ENCODE measurements at regions not wholly inside any gene's neighbourhood (a gene's known extent, or its start where the extent isn't known, plus 50 kb on each side); places are given as distances from the start of the nearest gene placed in this dataset.

GRCh38 chr4:114263233-114263632, 283.8 kb upstream of the ARSJ start:
- no peaks in the 10 kb centered on the region for H3K27me3 ChIP-seq
- FAIRE-seq (no peak), DNase-seq (no peak), ATAC-seq (no peak)
- no peaks in the 10 kb centered on the region for H3K36me3 ChIP-seq
- H3K27ac ChIP-seq, result no peak overlapping the region
- TF ChIP-seq CTCF (IDR thresholded peaks at IDR 0.05), result no peak
- peaks cover 0 to 12% (median 10%) of the 10 kb centered on the region in 3 donors for H3K4me1 ChIP-seq
- no peaks in the 10 kb centered on the region for H3K9me3 ChIP-seq
- H3K4me3 ChIP-seq, result no peak overlapping the region
- WGBS, 2 donors, result 55 to 78% methylated on average over 2 of the region's 2 CpGs
- intact Hi-C loops (cut with DNase I), result no loop called here

DNA sequence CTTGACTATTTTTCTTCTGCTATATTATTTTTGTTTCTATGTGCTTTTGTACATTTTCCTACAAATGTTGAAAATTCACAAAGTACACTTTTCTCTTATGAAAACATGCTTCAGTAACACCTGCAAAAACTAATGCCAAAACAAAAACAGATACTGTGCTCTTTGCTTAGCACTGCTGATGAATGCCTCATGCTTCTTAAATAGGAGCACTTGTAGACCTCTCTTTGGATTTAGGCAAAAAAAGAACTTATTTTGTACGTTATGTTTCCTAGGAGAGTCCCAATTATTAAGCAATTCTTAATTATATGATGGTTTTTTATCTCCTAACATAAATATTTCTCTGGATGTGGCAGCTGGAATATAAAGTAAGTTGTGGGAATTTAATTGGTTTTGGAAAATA, 285.0 kb upstream of the ARSJ start:
- FAIRE-seq (no peak), ATAC-seq (peak in 2 of 4 donors; percentile 54 to 62), DNase-seq (no peak)
- TF ChIP-seq CTCF (IDR thresholded peaks at IDR 0.05), result no peak
- Histone ChIP-seq H3K27ac (peak overlapping the region in 2 of 4 donors; percentile 1 to 28), H3K4me1 (peaks cover 0 to 12% (median 10%) of the 10 kb centered on the region in 3 donors), H3K27me3 (no peaks in the 10 kb centered on the region), H3K9me3 (no peaks in the 10 kb centered on the region), H3K36me3 (no peaks in the 10 kb centered on the region), H3K4me3 (no peak overlapping the region)
- 56 to 68% methylated on average over 1 of the region's 1 CpG for WGBS, 2 donors
- intact Hi-C loops (cut with DNase I), result no loop called here

DNA sequence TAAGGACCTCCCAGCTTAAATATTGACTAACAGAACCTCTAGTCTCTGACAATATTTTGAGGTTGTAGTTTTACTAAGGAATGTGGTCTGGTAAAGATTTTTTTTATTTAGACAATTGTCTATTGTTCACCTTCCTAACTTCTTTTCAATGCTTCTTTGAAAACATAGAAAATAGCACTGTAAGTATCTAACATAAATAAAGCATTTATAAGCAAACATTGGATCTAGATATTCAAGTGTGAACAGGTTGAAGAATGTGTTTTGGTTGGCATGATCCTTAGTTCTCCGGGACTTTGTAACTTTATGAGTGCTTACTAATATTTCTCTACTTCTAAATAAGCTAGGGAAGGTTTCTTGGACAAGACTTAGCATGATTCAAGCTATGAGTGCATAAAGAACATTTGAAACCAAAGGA, 285.4 kb upstream of the ARSJ start:
- no peak for TF ChIP-seq CTCF (IDR thresholded peaks at IDR 0.05)
- H3K36me3 ChIP-seq, result no peaks in the 10 kb centered on the region
- FAIRE-seq (no peak), ATAC-seq (peak; percentile 49 to 78 (median 63)), DNase-seq (no peak)
- 14% methylated on average over 1 of the region's 1 CpG for WGBS, 2 donors
- peak overlapping the region in 2 of 4 donors; percentile 24 to 28 for H3K27ac ChIP-seq
- H3K4me3 ChIP-seq, result no peak overlapping the region
- no peaks in the 10 kb centered on the region for H3K9me3 ChIP-seq
- intact Hi-C loops (cut with DNase I), result no loop called here
- no peaks in the 10 kb centered on the region for H3K27me3 ChIP-seq
- peaks cover 0 to 12% (median 10%) of the 10 kb centered on the region in 3 donors for H3K4me1 ChIP-seq

DNA sequence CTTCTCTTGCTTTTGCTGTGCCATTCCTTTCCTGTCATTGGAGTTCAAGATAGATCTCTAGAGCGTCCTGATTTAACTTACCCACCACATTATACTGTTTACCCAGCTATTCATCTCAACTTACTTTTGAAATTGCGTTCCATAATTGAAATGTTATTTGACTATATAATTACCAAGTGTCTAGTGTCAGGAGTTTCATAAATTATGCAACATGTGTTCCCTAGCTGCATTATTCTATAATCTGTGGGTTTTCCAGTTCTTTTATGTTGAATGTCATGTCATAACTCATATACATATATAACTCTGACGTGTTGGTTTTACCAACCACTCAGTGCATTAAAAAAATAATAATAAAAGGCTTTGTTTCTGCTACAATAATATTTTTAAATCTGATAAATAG, 285.9 kb upstream of the ARSJ start:
- no peak for TF ChIP-seq CTCF (IDR thresholded peaks at IDR 0.05)
- no peaks in the 10 kb centered on the region for H3K9me3 ChIP-seq
- 33 to 35% methylated on average over 3 of the region's 3 CpGs for WGBS, 2 donors
- ATAC-seq (no peak), DNase-seq (no peak), FAIRE-seq (no peak)
- peaks cover 0 to 12% (median 10%) of the 10 kb centered on the region in 3 donors for H3K4me1 ChIP-seq
- intact Hi-C loops (cut with DNase I), result no loop called here
- H3K36me3 ChIP-seq, result no peaks in the 10 kb centered on the region
- H3K27me3 ChIP-seq, result no peaks in the 10 kb centered on the region
- H3K4me3 ChIP-seq, result no peak overlapping the region
- H3K27ac ChIP-seq, result peak overlapping the region in 2 of 4 donors; percentile 24 to 28

GRCh38 chr4:114267976-114268375, 288.5 kb upstream of the ARSJ start:
- intact Hi-C loops (cut with DNase I), result no loop called here
- FAIRE-seq, result no peak
- H3K27ac ChIP-seq, result no peak overlapping the region

More at GRCh38 chr4:114267976-114268375, 288.5 kb upstream of the ARSJ start:
- H3K9me3 ChIP-seq, result no peaks in the 10 kb centered on the region
- no peaks in the 10 kb centered on the region for H3K27me3 ChIP-seq
- WGBS, 2 donors, result 82 to 94% methylated on average over 1 of the region's 1 CpG
- TF ChIP-seq CTCF (IDR thresholded peaks at IDR 0.05), result no peak
- ATAC-seq (no peak), DNase-seq (no peak)
- H3K4me3 ChIP-seq, result no peak overlapping the region
- peaks cover 0 to 12% (median 10%) of the 10 kb centered on the region in 3 donors for H3K4me1 ChIP-seq
- no peaks in the 10 kb centered on the region for H3K36me3 ChIP-seq
